NB4 (cell line): ENCODE measurements at regions not wholly inside any gene's neighbourhood (a gene's known extent, or its start where the extent isn't known, plus 50 kb on each side); places are given as distances from the start of the nearest gene placed in this dataset.

ENCODE experiments used
- CTCF ChIP-seq: IDR thresholded peaks from one replicate; pipeline ENCODE4 v1.5.1; 2012; ENCODE audit warnings: low read depth, low read length
- MAX ChIP-seq: IDR thresholded peaks from 2 replicates; pipeline ENCODE4 v1.6.1; 2011; ENCODE audit warnings: low read depth, low read length
- MYC ChIP-seq: IDR thresholded peaks from 2 replicates; pipeline ENCODE4 v1.6.1; 2011; ENCODE audit warnings: low read depth, low read length
- POLR2A ChIP-seq: IDR thresholded peaks from 2 replicates; pipeline ENCODE4 v1.6.1; 2011; ENCODE audit warnings: mild to moderate bottlenecking; ENCODE audit not compliant: insufficient read length; ENCODE audit errors: extremely low read depth

- TF ChIP-seq CTCF (no peak), MAX (no peak), POLR2A (no peak), MYC (no peak)
Measured at GRCh38 chr12:83656004-83656403, 969.3 kb downstream of the TMTC2 start.
